ENCODE measurements at regions not wholly inside any gene's neighbourhood (a gene's known extent, or its start where the extent isn't known, plus 50 kb on each side); places are given as distances from the start of the nearest gene placed in this dataset.

DNA sequence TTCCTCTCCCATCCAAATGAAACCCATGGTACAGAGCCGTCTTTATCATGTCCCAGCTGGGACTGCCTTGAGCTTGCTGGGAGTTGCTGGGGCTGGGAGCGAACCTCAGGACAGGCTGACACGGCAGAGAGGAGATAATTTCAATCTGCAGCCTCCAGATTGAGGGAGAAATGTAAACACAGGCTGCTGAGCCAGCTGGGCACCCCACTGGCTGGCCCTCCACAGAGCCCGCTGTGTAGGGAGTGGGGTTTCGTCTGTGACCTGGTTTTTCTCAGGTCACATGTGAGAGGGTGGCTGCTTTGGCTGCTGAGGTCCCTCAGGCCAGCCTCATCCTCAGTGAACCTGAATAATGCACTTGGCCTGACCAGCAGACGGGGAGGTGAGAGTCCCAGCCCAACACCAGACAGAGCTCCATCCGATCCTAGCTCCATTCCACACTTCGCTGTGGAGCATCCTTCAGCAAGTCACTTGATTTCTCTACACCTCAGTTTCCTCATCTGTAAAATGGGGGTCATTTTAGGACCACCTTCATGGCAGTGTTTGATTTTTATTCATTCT, 121.6 kb upstream of the MRPS22 start (continued):
- TF ChIP-seq ETV6 (IDR thresholded peaks at IDR 0.05; ENCODE audit: borderline replicate concordance in 1 of 2, low read depth in 2 of 2, low read length in 1 of 2) (no peak), ETV6 (CRISPR knock-in tag; IDR thresholded peaks at IDR 0.05; ENCODE audit: borderline replicate concordance) (no peak), MXI1 (IDR thresholded peaks at IDR 0.05; ENCODE audit: low read depth, low read length) (peak; percentile 40; the same call in 1 of the 2 replicates), ZNF347 (CRISPR knock-in tag; IDR thresholded peaks at IDR 0.05; ENCODE audit: low read depth) (no peak), EWSR1 (IDR thresholded peaks at IDR 0.05; ENCODE audit: borderline replicate concordance, low read depth, partially characterized antibody) (no peak), KLF13 (tag; IDR thresholded peaks at IDR 0.05; ENCODE audit: borderline replicate concordance, low read depth) (no peak), ARNT (IDR thresholded peaks at IDR 0.05) (peak in 1 of 2 experiments; percentile 57; a peak in 1 of 4 replicates), YY1 (IDR thresholded peaks at IDR 0.05; ENCODE audit: borderline replicate concordance in 1 of 3, control insufficient read depth in 1 of 3, extremely low read depth in 1 of 3, insufficient read depth in 3 of 3, insufficient read length in 1 of 3, insufficient replicate concordance in 2 of 3, low read depth in 1 of 3, low read length in 2 of 3) (no peak), RAD51 (IDR thresholded peaks at IDR 0.05; ENCODE audit: borderline replicate concordance, low read depth) (peak; percentile 20; the same call in 1 of the 2 replicates), OTX1 (CRISPR knock-in tag; IDR thresholded peaks at IDR 0.05) (no peak), ZNF75A (CRISPR knock-in tag; IDR thresholded peaks at IDR 0.05) (no peak), ADNP (tag; IDR thresholded peaks at IDR 0.05) (peak; percentile 81), SMAD1 (IDR thresholded peaks at IDR 0.05; ENCODE audit: low read depth, low read length, partially characterized antibody) (no peak), BRCA1 (IDR thresholded peaks at IDR 0.05) (no peak), BRCA1 (CRISPR knock-in tag; IDR thresholded peaks at IDR 0.05) (no peak), RERE (CRISPR knock-in tag; IDR thresholded peaks at IDR 0.05; ENCODE audit: borderline replicate concordance) (peak; percentile 37; the same call in 1 of the 2 replicates)
- TF ChIP-seq, protein P1, sequence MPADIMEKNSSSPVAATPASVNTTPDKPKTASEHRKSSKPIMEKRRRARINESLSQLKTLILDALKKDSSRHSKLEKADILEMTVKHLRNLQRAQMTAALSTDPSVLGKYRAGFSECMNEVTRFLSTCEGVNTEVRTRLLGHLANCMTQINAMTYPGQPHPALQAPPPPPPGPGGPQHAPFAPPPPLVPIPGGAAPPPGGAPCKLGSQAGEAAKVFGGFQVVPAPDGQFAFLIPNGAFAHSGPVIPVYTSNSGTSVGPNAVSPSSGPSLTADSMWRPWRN (IDR thresholded peaks at IDR 0.05; ENCODE audit: low read depth) = 0 out of 2 replicates have a peak, but pooled peaks have one; percentile 59
